IMR-90 (cell line): ENCODE measurements at regions not wholly inside any gene's neighbourhood (a gene's known extent, or its start where the extent isn't known, plus 50 kb on each side); places are given as distances from the start of the nearest gene placed in this dataset.

Source experiments
- ATAC-seq: fragments of 200-7000 bp; cut with Tn5 transposase; 2 replicates; pipeline ENCODE4 v1.9.1; 2020; ENCODE audit warnings: low read depth, mild to moderate bottlenecking, moderate library complexity
- BruUV-seq: library from RNA; stranded (reverse); fragments of 400-500 nt; replicated peaks from 2 replicates; lab custom pipeline; 2021; lab: Mats Ljungman, UMichigan
- CTCF ChIA-PET: fragments of 300-600 bp; formaldehyde crosslinking; extraction: SDS; loops from one replicate; lab custom pipeline; 2021; ENCODE audit warnings: antibody characterized with exemption; lab: Yijun Ruan, JAX
- POLR2A ChIA-PET: fragments of 300-600 bp; sonication (Branson Sonifier 250); formaldehyde crosslinking; loops from one replicate; lab custom pipeline; 2022; ENCODE audit warnings: antibody characterized with exemption; ENCODE audit not compliant: unreplicated experiment; lab: Charles Lee
- DNase-seq: peaks from one replicate; pipeline ENCODE4 v3.0.0; 2013
- H2AFZ ChIP-seq: replicated peaks from 2 replicates; pipeline ENCODE3; 2013; ENCODE audit warnings: low read length, mild to moderate bottlenecking; ENCODE audit not compliant: poor library complexity
- H2AK5ac ChIP-seq: 2 replicates; pipeline ENCODE4 v1.6.1; 2013; ENCODE audit warnings: low read depth, low read length, inconsistent platforms
- H2AK9ac ChIP-seq: replicated peaks from 2 replicates; pipeline ENCODE3; 2013; ENCODE audit warnings: mild to moderate bottlenecking, low read depth, low read length, moderate library complexity; ENCODE audit not compliant: poor library complexity
- H2BK120ac ChIP-seq: 2 replicates; pipeline ENCODE4 v1.6.1; 2013; ENCODE audit warnings: low read depth, low read length, inconsistent platforms
- H2BK15ac ChIP-seq: 3 replicates; pipeline ENCODE4 v1.6.1; 2013; ENCODE audit warnings: low read depth, low read length, inconsistent platforms
- H2BK20ac ChIP-seq: 2 replicates; pipeline ENCODE4 v1.6.1; 2013; ENCODE audit warnings: low read depth, mild to moderate bottlenecking, inconsistent platforms, low read length, moderate library complexity
- H2BK5ac ChIP-seq: 2 replicates; pipeline ENCODE4 v1.6.1; 2013; ENCODE audit warnings: mild to moderate bottlenecking, low read depth, low read length, inconsistent platforms; ENCODE audit not compliant: poor library complexity, severe bottlenecking
- H3K14ac ChIP-seq: replicated peaks from 2 replicates; pipeline ENCODE4 v1.6.1; 2013; ENCODE audit warnings: low read depth, low read length, inconsistent platforms
- H3K18ac ChIP-seq: 2 replicates; pipeline ENCODE4 v1.6.1; 2013; ENCODE audit warnings: low read depth, low read length, control low read depth
- H3K23ac ChIP-seq: 2 replicates; pipeline ENCODE4 v1.6.1; 2013; ENCODE audit warnings: low read depth, low read length, inconsistent platforms
- H3K27ac ChIP-seq: 2 replicates; pipeline ENCODE4 v1.5.1; 2013; ENCODE audit warnings: mild to moderate bottlenecking, control low read depth, low read length; ENCODE audit not compliant: insufficient read depth
- H3K27me3 ChIP-seq: 2 replicates; pipeline ENCODE4 v1.6.1; 2013; ENCODE audit warnings: low read length; ENCODE audit not compliant: control insufficient read depth, insufficient read depth
- H3K36me3 ChIP-seq: 2 replicates; pipeline ENCODE4 v1.6.1; 2013; ENCODE audit warnings: low read length, mixed read lengths; ENCODE audit not compliant: control insufficient read depth, insufficient read depth
- H3K4ac ChIP-seq: 2 replicates; pipeline ENCODE4 v1.6.1; 2013; ENCODE audit warnings: low read depth, low read length, inconsistent platforms
- H3K4me1 ChIP-seq: 2 replicates; pipeline ENCODE4 v1.6.1; 2013; ENCODE audit warnings: low read length, mixed read lengths; ENCODE audit not compliant: control insufficient read depth, insufficient read depth
- H3K4me2 ChIP-seq: 2 replicates; pipeline ENCODE4 v1.6.1; 2013; ENCODE audit warnings: low read depth, mild to moderate bottlenecking, control low read depth, low read length, moderate library complexity
- H3K4me3 ChIP-seq: 2 replicates; pipeline ENCODE4 v1.5.1; 2013; ENCODE audit warnings: low read depth, mild to moderate bottlenecking, control low read depth, low read length, moderate library complexity; ENCODE audit not compliant: insufficient read depth
- H3K56ac ChIP-seq: 2 replicates; pipeline ENCODE4 v1.6.1; 2013; ENCODE audit warnings: low read length, inconsistent platforms; ENCODE audit not compliant: insufficient read depth; ENCODE audit errors: extremely low read depth
- H3K79me1 ChIP-seq, 2 experiments: 2 replicates each; pipeline ENCODE4 v1.6.1; 2013; ENCODE audit warnings: low read length in 2 of 2, inconsistent platforms in 1 of 2, low read depth in 1 of 2
- H3K9ac ChIP-seq: 2 replicates; pipeline ENCODE4 v1.6.1; 2013; ENCODE audit warnings: low read depth, low read length, control low read depth
- H3K9me1 ChIP-seq: 2 replicates; pipeline ENCODE4 v1.6.1; 2013; ENCODE audit warnings: low read length, inconsistent platforms; ENCODE audit not compliant: insufficient read depth
- H3K9me3 ChIP-seq: 2 replicates; pipeline ENCODE4 v1.6.1; 2013; ENCODE audit warnings: low read length; ENCODE audit not compliant: control insufficient read depth, insufficient read depth
- H4K20me1 ChIP-seq: 2 replicates; pipeline ENCODE4 v1.6.1; 2013; ENCODE audit warnings: low read length, inconsistent platforms; ENCODE audit not compliant: insufficient read depth
- H4K5ac ChIP-seq: 2 replicates; pipeline ENCODE4 v1.6.1; 2013; ENCODE audit warnings: mild to moderate bottlenecking, low read depth, low read length, control low read depth
- H4K8ac ChIP-seq, 2 experiments: 2 replicates each; pipeline ENCODE4 v1.6.1; 2013; ENCODE audit warnings: low read depth in 2 of 2, low read length in 2 of 2, control low read depth in 1 of 2, inconsistent platforms in 1 of 2
- H4K91ac ChIP-seq: 2 replicates; pipeline ENCODE4 v1.6.1; 2013; ENCODE audit warnings: low read depth, low read length, inconsistent platforms; ENCODE audit not compliant: insufficient read depth
- ELK1 ChIP-seq: fragments of 150-350 bp; IDR thresholded peaks from 2 replicates; pipeline ENCODE4 v1.6.1; 2016; ENCODE audit warnings: low read depth, mild to moderate bottlenecking, low read length, moderate library complexity, borderline replicate concordance
- MAFK ChIP-seq: IDR thresholded peaks from 2 replicates; pipeline ENCODE4 v1.6.1; 2012; ENCODE audit warnings: low read depth, low read length, improper control_type of control experiment
- WGBS, 2 experiments: methylation state at CpG; one replicate each; pipeline versions ENCODE4 v1.1.5 to v1.1.7; 2013; ENCODE audit warnings: missing lambda C conversion rate in 2 of 2; ENCODE audit not compliant: insufficient read length in 1 of 2; ENCODE audit errors: extremely low coverage in 2 of 2; 5-methylcytosine and 5-hydroxymethylcytosine counted together
- dilution Hi-C: fragments of 300-500 bp; cut with HindIII; formaldehyde crosslinking; loops from one replicate; pipeline ENCODE4 v1.14.3; 2018; ENCODE audit warnings: low sequenced_read_pairs; ENCODE audit not compliant: unreplicated experiment
- in situ Hi-C: fragments of 300-500 bp; cut with MboI; formaldehyde crosslinking; loops from 3 replicates; pipeline ENCODE4 v1.14.3; 2019; ENCODE audit warnings: low sequenced_read_pairs, inconsistent platforms, mixed read lengths
- intact Hi-C: fragments of 100-400 bp; cut with micrococcal nuclease; formaldehyde crosslinking; loops from 2 replicates; pipeline ENCODE4 v1.10.0; 2022

- Histone ChIP-seq H3K14ac (no peak overlapping the region), H3K23ac (no peak overlapping the region), H3K79me1 (no peaks in the 10 kb centered on the region), H4K20me1 (no peaks in the 10 kb centered on the region), H3K27ac (no peak overlapping the region), H3K9ac (no peak overlapping the region), H2AFZ (no peak overlapping the region), H3K56ac (no peak overlapping the region), H3K4me1 (no peaks in the 10 kb centered on the region), H4K91ac (no peak overlapping the region), H3K36me3 (no peaks in the 10 kb centered on the region), H2BK15ac (no peak overlapping the region), H3K9me1 (no peaks in the 10 kb centered on the region), H3K4me3 (no peak overlapping the region), H4K5ac (no peak overlapping the region), H3K4ac (no peak overlapping the region), H3K18ac (no peak overlapping the region), H2AK9ac (no peak overlapping the region), H2BK20ac (no peak overlapping the region), H3K27me3 (peaks cover 36% of the 10 kb centered on the region), H2BK5ac (no peak overlapping the region), H3K4me2 (no peak overlapping the region), H3K9me3 (no peaks in the 10 kb centered on the region), H2BK120ac (no peak overlapping the region), H2AK5ac (no peak overlapping the region), H4K8ac (no peak overlapping the region)
- ATAC-seq = no peak
- TF ChIP-seq MAFK = peak; percentile 88
- no peak for TF ChIP-seq ELK1
- no TSS peak for BruUV-seq
- dilution Hi-C loops = no loop called here
- no peak for DNase-seq
- WGBS, 2 experiments = 33% methylated on average over 1 of the region's 4 CpGs; no CpG with 5 or more reads in 1 of the 2 experiments
- ChIA-PET POLR2A (no interaction called here), CTCF (interaction anchor here (0.7 kb wide), 1 partner anchor 72 kb away, joined by 4 read pairs; no protein-coding TSS in a partner anchor)
- intact Hi-C loops = no loop called here
- in situ Hi-C loops = no loop called here
Measured at GRCh38 chr13:42492372-42492920, 81.5 kb upstream of the TNFSF11 start.
